PFSK-1 (cell line): ENCODE measurements at regions not wholly inside any gene's neighbourhood (a gene's known extent, or its start where the extent isn't known, plus 50 kb on each side); places are given as distances from the start of the nearest gene placed in this dataset.

Source experiments
- POLR2AphosphoS5 ChIP-seq: IDR thresholded peaks from 2 replicates; pipeline ENCODE4 v1.6.1; 2012; ENCODE audit warnings: low read depth, mild to moderate bottlenecking, control low read depth, low read length, moderate library complexity
- TAF1 ChIP-seq: IDR thresholded peaks from 2 replicates; pipeline ENCODE4 v1.6.1; 2012; ENCODE audit warnings: low read length, control low read depth, borderline replicate concordance; ENCODE audit not compliant: insufficient read depth

GRCh38 chr7:126041472-126041871 lies 1111.8 kb upstream of the POT1 start:
- TF ChIP-seq POLR2AphosphoS5, result no peak
- no peak for TF ChIP-seq TAF1
